Activated T-cell treated with anti-CD3 and anti-CD28 coated beads, Interleukin-2, amount 50 U/mL, for 72 hours (primary cell): ENCODE measurements at regions not wholly inside any gene's neighbourhood (a gene's known extent, or its start where the extent isn't known, plus 50 kb on each side); places are given as distances from the start of the nearest gene placed in this dataset.

Experiments used
- ATAC-seq, 2 donors: fragments of 150-1000 bp; cut with Tn5 transposase; replicated peaks in 1 of 2; 2 replicates each; pipeline ENCODE4 v1.10.0; 2021; ENCODE audit warnings: moderate library complexity in 2 of 2, mild to moderate bottlenecking in 1 of 2
- DNase-seq, 2 donors: peaks; one replicate each; pipeline ENCODE4 v3.0.0; 2021 to 2022; ENCODE audit warnings: mixed read lengths in 1 of 2
- H3K27ac Mint-ChIP-seq: one replicate; pipeline ENCODE4 v1.8.0; 2022; ENCODE audit warnings: mild to moderate bottlenecking, moderate library complexity, mixed read lengths
- H3K27me3 Mint-ChIP-seq: one replicate; pipeline ENCODE4 v1.8.0; 2022; ENCODE audit warnings: low read depth, mixed read lengths
- H3K36me3 Mint-ChIP-seq, 2 donors: one replicate each; pipeline ENCODE4 v1.8.0; 2022; ENCODE audit warnings: mixed read lengths in 2 of 2, mild to moderate bottlenecking in 1 of 2; ENCODE audit not compliant: insufficient read depth in 2 of 2
- H3K4me1 Mint-ChIP-seq: one replicate; pipeline ENCODE4 v1.8.0; 2022; ENCODE audit warnings: low read depth, mixed read lengths
- H3K4me3 Mint-ChIP-seq, 2 donors: one replicate each; pipeline ENCODE4 v1.8.0; 2022; ENCODE audit warnings: mild to moderate bottlenecking in 2 of 2, mixed read lengths in 2 of 2, moderate library complexity in 2 of 2
- H3K9me3 Mint-ChIP-seq, 2 donors: one replicate each; pipeline ENCODE4 v1.8.0; 2022; ENCODE audit warnings: mixed read lengths in 2 of 2

GRCh38 chr11:103829596-103829995, 206.8 kb upstream of the DDI1 start:
- no peak for DNase-seq
- Mint-ChIP-seq H3K27ac (no peak overlapping the region), H3K36me3 (peaks cover 3 to 5% of the 10 kb centered on the region in 2 donors), H3K9me3 (peaks cover 12 to 15% of the 10 kb centered on the region in 2 donors), H3K4me3 (no peak overlapping the region), H3K27me3 (no peaks in the 10 kb centered on the region), H3K4me1 (no peaks in the 10 kb centered on the region)
- ATAC-seq: no peak

GRCh38 chr11:103830205-103830604, 206.2 kb upstream of the DDI1 start:
- H3K27ac Mint-ChIP-seq: no peak overlapping the region
- H3K36me3 Mint-ChIP-seq: peaks cover 3 to 5% of the 10 kb centered on the region in 2 donors
- no peak overlapping the region for H3K4me3 Mint-ChIP-seq
- no peaks in the 10 kb centered on the region for H3K27me3 Mint-ChIP-seq
- H3K9me3 Mint-ChIP-seq: peaks cover 12 to 15% of the 10 kb centered on the region in 2 donors
- DNase-seq (no peak), ATAC-seq (no peak)
- H3K4me1 Mint-ChIP-seq: no peaks in the 10 kb centered on the region

- H3K27me3 Mint-ChIP-seq: no peaks in the 10 kb centered on the region
- H3K4me3 Mint-ChIP-seq: no peak overlapping the region
- peaks cover 17 to 20% of the 10 kb centered on the region in 2 donors for H3K9me3 Mint-ChIP-seq
- no peaks in the 10 kb centered on the region for H3K4me1 Mint-ChIP-seq
- H3K27ac Mint-ChIP-seq: no peak overlapping the region
- peaks cover 3 to 5% of the 10 kb centered on the region in 2 donors for H3K36me3 Mint-ChIP-seq
- DNase-seq (no peak), ATAC-seq (no peak)
Measured at GRCh38 chr11:103832762-103833161, 203.7 kb upstream of the DDI1 start.

- Mint-ChIP-seq H3K27me3 (no peaks in the 10 kb centered on the region), H3K4me1 (no peaks in the 10 kb centered on the region), H3K36me3 (no peaks in the 10 kb centered on the region), H3K27ac (no peak overlapping the region), H3K4me3 (no peak overlapping the region), H3K9me3 (peaks cover 0 to 2% of the 10 kb centered on the region in 2 donors)
- DNase-seq: no peak
- no peak for ATAC-seq
Measured at GRCh38 chr11:103842191-103842590, 194.2 kb upstream of the DDI1 start.

GRCh38 chr11:103842795-103843194, 193.6 kb upstream of the DDI1 start:
- no peaks in the 10 kb centered on the region for H3K36me3 Mint-ChIP-seq
- H3K27me3 Mint-ChIP-seq: no peaks in the 10 kb centered on the region
- H3K27ac Mint-ChIP-seq: no peak overlapping the region
- no peak for ATAC-seq
- no peak overlapping the region for H3K4me3 Mint-ChIP-seq
- H3K4me1 Mint-ChIP-seq: no peaks in the 10 kb centered on the region
- DNase-seq: no peak
- H3K9me3 Mint-ChIP-seq: peaks cover 0 to 2% of the 10 kb centered on the region in 2 donors

- H3K27ac Mint-ChIP-seq: no peak overlapping the region
- no peak for DNase-seq
- no peak overlapping the region for H3K4me3 Mint-ChIP-seq
- peaks cover 0 to 2% of the 10 kb centered on the region in 2 donors for H3K9me3 Mint-ChIP-seq
- no peaks in the 10 kb centered on the region for H3K36me3 Mint-ChIP-seq
- no peak for ATAC-seq
- H3K27me3 Mint-ChIP-seq: no peaks in the 10 kb centered on the region
- H3K4me1 Mint-ChIP-seq: no peaks in the 10 kb centered on the region
Measured at GRCh38 chr11:103844327-103845215, 191.9 kb upstream of the DDI1 start.

GRCh38 chr11:103845331-103845730, 191.1 kb upstream of the DDI1 start:
- DNase-seq (no peak), ATAC-seq (no peak)
- H3K36me3 Mint-ChIP-seq: no peaks in the 10 kb centered on the region
- H3K27me3 Mint-ChIP-seq: no peaks in the 10 kb centered on the region
- no peaks in the 10 kb centered on the region for H3K4me1 Mint-ChIP-seq
- H3K27ac Mint-ChIP-seq: no peak overlapping the region
- peaks cover 0 to 2% of the 10 kb centered on the region in 2 donors for H3K9me3 Mint-ChIP-seq
- H3K4me3 Mint-ChIP-seq: no peak overlapping the region

- DNase-seq: no peak
Measured at GRCh38 chr11:103848686-103849085, 187.8 kb upstream of the DDI1 start.

GRCh38 chr11:103849366-103849765, 187.1 kb upstream of the DDI1 start:
- DNase-seq: no peak
- ATAC-seq: no peak
- H3K27me3 Mint-ChIP-seq: no peaks in the 10 kb centered on the region
- no peak overlapping the region for H3K27ac Mint-ChIP-seq
- no peak overlapping the region for H3K4me3 Mint-ChIP-seq
- no peaks in the 10 kb centered on the region for H3K4me1 Mint-ChIP-seq
- peaks cover 0 to 1% of the 10 kb centered on the region in 2 donors for H3K9me3 Mint-ChIP-seq
- no peaks in the 10 kb centered on the region for H3K36me3 Mint-ChIP-seq

More at GRCh38 chr11:103848686-103849085, 187.8 kb upstream of the DDI1 start:
- Mint-ChIP-seq H3K4me3 (no peak overlapping the region), H3K27ac (no peak overlapping the region), H3K4me1 (no peaks in the 10 kb centered on the region), H3K27me3 (no peaks in the 10 kb centered on the region), H3K9me3 (peaks cover 0 to 3% of the 10 kb centered on the region in 2 donors), H3K36me3 (no peaks in the 10 kb centered on the region)
- ATAC-seq: no peak

- ATAC-seq (no peak), DNase-seq (no peak)
- Mint-ChIP-seq H3K9me3 (peaks cover 2 to 3% of the 10 kb centered on the region in 2 donors), H3K27ac (no peak overlapping the region), H3K4me1 (no peaks in the 10 kb centered on the region), H3K4me3 (no peak overlapping the region), H3K27me3 (no peaks in the 10 kb centered on the region), H3K36me3 (no peaks in the 10 kb centered on the region)
Measured at GRCh38 chr11:103850419-103851165, 185.8 kb upstream of the DDI1 start.

GRCh38 chr11:103851166-103851651, 185.2 kb upstream of the DDI1 start:
- no peak for ATAC-seq
- no peaks in the 10 kb centered on the region for H3K27me3 Mint-ChIP-seq
- DNase-seq: no peak
- peaks cover 2 to 3% of the 10 kb centered on the region in 2 donors for H3K9me3 Mint-ChIP-seq
- no peak overlapping the region for H3K27ac Mint-ChIP-seq
- no peak overlapping the region for H3K4me3 Mint-ChIP-seq
- H3K36me3 Mint-ChIP-seq: no peaks in the 10 kb centered on the region
- no peaks in the 10 kb centered on the region for H3K4me1 Mint-ChIP-seq
